Body of pancreas (tissue), 4 donors: ENCODE measurements at regions not wholly inside any gene's neighbourhood (a gene's known extent, or its start where the extent isn't known, plus 50 kb on each side); places are given as distances from the start of the nearest gene placed in this dataset.

Source experiments
- ATAC-seq: fragments of 150-250 bp; one replicate; pipeline ENCODE4 v1.9.1; 2016
- DNase-seq, 4 donors: peaks; one replicate each; pipeline ENCODE4 v3.0.0-alpha.2; 2019
- H3K27ac ChIP-seq, 4 donors: fragments of 200-600 bp; sonication (generic); 1 replicate in 3 of 4; 2 replicates in 1 of 4; pipeline versions ENCODE4 v1.5.1 to v1.6.1; 2016 to 2019; ENCODE audit warnings: mild to moderate bottlenecking in 1 of 4, mixed read lengths in 1 of 4, moderate library complexity in 1 of 4
- H3K27me3 ChIP-seq, 2 donors: fragments of 200-600 bp; sonication (generic); one replicate each; pipeline ENCODE4 v1.6.0; 2016; ENCODE audit warnings: mild to moderate bottlenecking in 1 of 2
- H3K36me3 ChIP-seq, 2 donors: fragments of 200-600 bp; sonication (generic); replicated peaks in 1 of 2; 2 replicates each; pipeline ENCODE4 v1.5.1; 2016; ENCODE audit warnings: low read depth in 2 of 2; ENCODE audit not compliant: insufficient read depth in 1 of 2
- H3K4me1 ChIP-seq: fragments of 200-600 bp; sonication (generic); one replicate; pipeline ENCODE4 v1.6.0; 2016
- H3K4me3 ChIP-seq, 2 donors: fragments of 200-600 bp; sonication (generic); 1 replicate in 1 of 2; 2 replicates in 1 of 2; pipeline ENCODE4 v1.5.1; 2016 to 2019
- H3K9me3 ChIP-seq, 3 donors: fragments of 200-600 bp; sonication (generic); 1 replicate in 2 of 3; 2 replicates in 1 of 3; pipeline ENCODE4 v1.5.1; 2016
- POLR2A ChIP-seq, 3 donors: fragments of 450-650 bp; IDR thresholded peaks; one replicate each; pipeline ENCODE4 v1.6.1; 2016; ENCODE audit warnings: antibody characterized with exemption in 3 of 3, mild to moderate bottlenecking in 2 of 3
- WGBS, 2 donors: methylation state at CpG; one replicate each; pipeline ENCODE4 v1.1.5; 2017; 5-methylcytosine and 5-hydroxymethylcytosine counted together
- intact Hi-C: fragments of 100-400 bp; cut with DNase I; formaldehyde crosslinking; loops from one replicate; pipeline ENCODE4 v1.15.1; 2023
- TF ChIP-seq, protein P1 (sequence below), 7 experiments: fragments of 450-650 bp in 4 of 7; fragments of 200-600 bp in 3 of 7; sonication (generic) in 3 of 7; IDR thresholded peaks; one replicate each; pipeline ENCODE4 v1.5.1; 2016 to 2019; ENCODE audit warnings: antibody characterized with exemption in 7 of 7

DNA sequence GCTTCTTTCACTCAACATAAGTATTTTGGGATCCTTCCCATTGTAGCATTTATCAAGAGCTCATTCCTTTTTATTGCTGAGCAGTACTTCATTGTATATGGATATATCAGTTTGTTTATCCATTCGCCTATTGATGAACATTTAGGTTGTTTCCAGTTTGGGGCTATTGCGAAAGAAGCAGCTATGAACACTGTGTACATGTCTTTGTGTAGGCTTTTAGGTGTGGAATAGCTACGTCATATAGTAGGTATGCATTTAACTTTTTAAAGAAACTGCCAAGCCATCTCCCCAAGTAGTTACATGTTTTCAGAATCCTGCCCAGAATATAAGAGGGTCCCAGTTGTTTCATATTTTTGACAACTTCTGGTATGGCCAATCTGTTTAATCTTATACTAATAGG, 468.1 kb downstream of the IPMK start:
- Histone ChIP-seq H3K4me1 (no peaks in the 10 kb centered on the region), H3K4me3 (no peak overlapping the region), H3K27ac (no peak overlapping the region), H3K36me3 (no peaks in the 10 kb centered on the region), H3K9me3 (no peaks in the 10 kb centered on the region), H3K27me3 (no peaks in the 10 kb centered on the region)
- ATAC-seq = no peak
- TF ChIP-seq, protein P1, sequence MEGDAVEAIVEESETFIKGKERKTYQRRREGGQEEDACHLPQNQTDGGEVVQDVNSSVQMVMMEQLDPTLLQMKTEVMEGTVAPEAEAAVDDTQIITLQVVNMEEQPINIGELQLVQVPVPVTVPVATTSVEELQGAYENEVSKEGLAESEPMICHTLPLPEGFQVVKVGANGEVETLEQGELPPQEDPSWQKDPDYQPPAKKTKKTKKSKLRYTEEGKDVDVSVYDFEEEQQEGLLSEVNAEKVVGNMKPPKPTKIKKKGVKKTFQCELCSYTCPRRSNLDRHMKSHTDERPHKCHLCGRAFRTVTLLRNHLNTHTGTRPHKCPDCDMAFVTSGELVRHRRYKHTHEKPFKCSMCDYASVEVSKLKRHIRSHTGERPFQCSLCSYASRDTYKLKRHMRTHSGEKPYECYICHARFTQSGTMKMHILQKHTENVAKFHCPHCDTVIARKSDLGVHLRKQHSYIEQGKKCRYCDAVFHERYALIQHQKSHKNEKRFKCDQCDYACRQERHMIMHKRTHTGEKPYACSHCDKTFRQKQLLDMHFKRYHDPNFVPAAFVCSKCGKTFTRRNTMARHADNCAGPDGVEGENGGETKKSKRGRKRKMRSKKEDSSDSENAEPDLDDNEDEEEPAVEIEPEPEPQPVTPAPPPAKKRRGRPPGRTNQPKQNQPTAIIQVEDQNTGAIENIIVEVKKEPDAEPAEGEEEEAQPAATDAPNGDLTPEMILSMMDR (IDR thresholded peaks at IDR 0.05) = no peak
- TF ChIP-seq POLR2A (IDR thresholded peaks at IDR 0.05) = no peak
- WGBS, 2 donors = 70 to 81% methylated on average over 3 of the region's 3 CpGs
- no peak for DNase-seq
- intact Hi-C loops = no loop called here

DNA sequence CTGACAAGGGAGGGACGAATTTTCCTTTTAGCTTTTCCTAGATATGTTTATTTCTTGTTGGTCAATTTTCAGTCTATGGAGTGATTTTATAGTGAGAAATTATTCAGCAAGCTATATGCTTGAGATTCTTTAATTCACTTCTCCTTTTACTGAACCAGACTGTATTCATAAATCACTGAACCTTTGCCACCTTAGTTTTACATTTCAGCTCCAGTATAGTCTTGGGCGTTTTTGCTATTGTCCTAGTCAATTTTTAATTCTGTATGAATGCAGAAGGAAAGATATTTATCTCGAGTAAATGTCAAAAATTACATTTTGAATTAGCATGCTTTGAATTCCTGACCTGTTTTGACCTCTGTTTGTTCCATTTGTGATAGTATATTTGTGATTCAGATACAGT, 468.9 kb downstream of the IPMK start:
- Histone ChIP-seq H3K36me3 (no peaks in the 10 kb centered on the region), H3K9me3 (no peaks in the 10 kb centered on the region), H3K4me3 (no peak overlapping the region), H3K4me1 (no peaks in the 10 kb centered on the region), H3K27ac (no peak overlapping the region), H3K27me3 (no peaks in the 10 kb centered on the region)
- TF ChIP-seq, protein P1 (IDR thresholded peaks at IDR 0.05) = no peak
- TF ChIP-seq POLR2A (IDR thresholded peaks at IDR 0.05) = no peak
- no peak for DNase-seq
- intact Hi-C loops = no loop called here
- ATAC-seq = no peak
- 7 to 10% methylated on average over 3 of the region's 3 CpGs for WGBS, 2 donors

DNA sequence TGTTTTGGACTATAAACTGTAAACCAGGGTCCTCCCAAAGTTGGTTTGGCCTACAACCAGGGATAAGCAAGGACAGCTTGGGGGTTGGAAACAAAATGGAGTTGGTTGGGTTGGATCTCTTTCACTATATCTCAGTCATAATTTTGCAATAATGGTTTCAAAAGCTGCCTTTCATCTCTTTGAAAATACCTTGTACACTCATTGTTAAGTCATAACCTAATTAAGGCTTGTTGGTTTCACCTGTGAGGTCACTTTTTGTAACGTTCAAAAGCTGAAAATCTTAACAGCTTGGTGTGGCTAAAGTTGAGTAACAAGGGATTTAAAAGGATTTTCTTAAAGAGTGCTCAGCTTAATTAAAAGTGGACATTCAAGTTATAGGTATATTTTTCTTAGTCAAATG, 476.1 kb downstream of the IPMK start:
- 64 to 69% methylated on average over 1 of the region's 1 CpG for WGBS, 2 donors
- ATAC-seq = no peak
- TF ChIP-seq POLR2A (IDR thresholded peaks at IDR 0.05) = no peak
- TF ChIP-seq, protein P1 (IDR thresholded peaks at IDR 0.05) = no peak

DNA sequence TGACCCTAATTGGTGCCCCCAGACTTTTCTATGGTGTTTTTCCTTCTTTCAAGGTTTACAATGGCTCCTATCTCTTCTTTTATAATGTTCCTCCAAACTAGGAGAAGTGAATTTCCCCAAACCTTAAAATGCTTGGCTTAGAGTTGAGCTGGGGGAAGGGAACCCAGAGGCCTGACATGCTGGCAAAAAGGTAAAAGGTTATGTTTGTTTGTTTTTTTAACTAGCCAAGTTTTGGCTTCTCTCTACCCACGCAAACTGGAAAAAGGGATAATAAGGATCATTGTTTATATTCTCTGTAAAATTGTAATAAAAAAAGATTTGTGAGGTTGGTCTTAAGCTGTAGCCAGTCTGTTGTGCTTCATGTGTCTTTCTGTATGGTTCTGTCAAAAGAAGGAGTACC, 477.0 kb downstream of the IPMK start:
- Histone ChIP-seq H3K27ac (no peak overlapping the region), H3K4me3 (no peak overlapping the region), H3K9me3 (no peaks in the 10 kb centered on the region), H3K36me3 (no peaks in the 10 kb centered on the region), H3K27me3 (no peaks in the 10 kb centered on the region), H3K4me1 (no peaks in the 10 kb centered on the region)
- ATAC-seq = no peak
- WGBS, 2 donors = 64 to 71% methylated on average over 1 of the region's 1 CpG
- no peak for DNase-seq
- intact Hi-C loops = no loop called here
- TF ChIP-seq, protein P1 (IDR thresholded peaks at IDR 0.05) = no peak

More for the DNA sequence above, 476.1 kb downstream of the IPMK start:
- Histone ChIP-seq H3K9me3 (no peaks in the 10 kb centered on the region), H3K27ac (no peak overlapping the region), H3K4me3 (no peak overlapping the region), H3K27me3 (no peaks in the 10 kb centered on the region), H3K36me3 (no peaks in the 10 kb centered on the region), H3K4me1 (no peaks in the 10 kb centered on the region)
- intact Hi-C loops = no loop called here
- DNase-seq = no peak

DNA sequence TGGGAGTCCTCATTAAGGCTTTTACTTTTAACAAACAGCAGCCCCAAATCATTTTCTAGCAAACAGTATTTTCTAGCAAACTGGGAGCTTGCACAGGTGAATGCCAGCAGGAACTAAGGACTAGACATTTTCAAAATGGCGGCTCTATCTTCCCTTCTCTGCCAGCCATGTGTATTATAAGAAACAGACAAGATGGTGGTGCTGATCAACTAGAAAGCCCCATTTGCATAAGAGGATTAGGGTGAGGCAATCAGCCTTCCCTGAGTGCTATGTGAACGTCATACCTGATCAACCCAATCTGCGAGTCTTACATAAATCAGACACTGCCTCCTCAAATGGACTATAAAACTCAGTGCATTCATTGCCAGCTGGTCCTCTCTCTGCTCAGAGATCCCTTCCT, 479.6 kb downstream of the IPMK start:
- ATAC-seq = no peak
- intact Hi-C loops = no loop called here
- Histone ChIP-seq H3K27ac (no peak overlapping the region), H3K27me3 (no peaks in the 10 kb centered on the region), H3K36me3 (no peaks in the 10 kb centered on the region), H3K4me1 (no peaks in the 10 kb centered on the region), H3K4me3 (no peak overlapping the region), H3K9me3 (no peaks in the 10 kb centered on the region)
- DNase-seq = no peak
- WGBS, 2 donors = 76 to 82% methylated on average over 3 of the region's 3 CpGs
- TF ChIP-seq, protein P1 (IDR thresholded peaks at IDR 0.05) = no peak
- no peak for TF ChIP-seq POLR2A (IDR thresholded peaks at IDR 0.05)
